GM04504 (cell line): ENCODE measurements at regions not wholly inside any gene's neighbourhood (a gene's known extent, or its start where the extent isn't known, plus 50 kb on each side); places are given as distances from the start of the nearest gene placed in this dataset.

Source experiments
- DNase-seq: peaks from one replicate; pipeline ENCODE4 v3.0.0-alpha.2; 2012; ENCODE audit warnings: low read depth

- DNase-seq, result no peak
Measured at GRCh38 chr3:180341516-180341915, 260.4 kb upstream of the TTC14 start.

GRCh38 chr3:180351601-180352000 is 250.4 kb upstream of the TTC14 start:
- DNase-seq, result no peak

GRCh38 chr3:180352261-180352660 is 249.7 kb upstream of the TTC14 start:
- no peak for DNase-seq

- DNase-seq, result no peak
Measured at GRCh38 chr3:180354214-180354613, 247.7 kb upstream of the TTC14 start.

GRCh38 chr3:180358179-180358578 is 243.8 kb upstream of the TTC14 start:
- no peak for DNase-seq

GRCh38 chr3:180359061-180359952 is 242.7 kb upstream of the TTC14 start:
- no peak for DNase-seq

- no peak for DNase-seq
Measured at GRCh38 chr3:180359953-180360279, 242.0 kb upstream of the TTC14 start.

- no peak for DNase-seq
Measured at GRCh38 chr3:180362081-180362480, 239.9 kb upstream of the TTC14 start.

- no peak for DNase-seq
Measured at GRCh38 chr3:180375831-180376230, 226.1 kb upstream of the TTC14 start.

- no peak for DNase-seq
Measured at GRCh38 chr3:180378496-180378895, 223.5 kb upstream of the TTC14 start.

GRCh38 chr3:180382638-180383180 is 219.3 kb upstream of the TTC14 start:
- DNase-seq, result no peak

GRCh38 chr3:180383332-180384020 is 218.5 kb upstream of the TTC14 start:
- DNase-seq, result no peak

GRCh38 chr3:180390313-180390712 is 211.7 kb upstream of the TTC14 start:
- DNase-seq, result no peak

- no peak for DNase-seq
Measured at GRCh38 chr3:180391001-180391400, 211.0 kb upstream of the TTC14 start.

GRCh38 chr3:180401226-180401625 is 200.7 kb upstream of the TTC14 start:
- no peak for DNase-seq

- DNase-seq, result no peak
Measured at GRCh38 chr3:180402471-180403073, 199.4 kb upstream of the TTC14 start.

- no peak for DNase-seq
Measured at GRCh38 chr3:180403156-180403555, 198.8 kb upstream of the TTC14 start.

- DNase-seq, result no peak
Measured at GRCh38 chr3:180408654-180409053, 193.3 kb upstream of the TTC14 start.

GRCh38 chr3:180409170-180409569 is 192.8 kb upstream of the TTC14 start:
- DNase-seq, result no peak

GRCh38 chr3:180409883-180410282 is 192.1 kb upstream of the TTC14 start:
- no peak for DNase-seq

GRCh38 chr3:180414157-180414556 is 187.8 kb upstream of the TTC14 start:
- no peak for DNase-seq

GRCh38 chr3:180416111-180416594 is 185.8 kb upstream of the TTC14 start:
- no peak for DNase-seq

GRCh38 chr3:180417241-180417640 is 184.7 kb upstream of the TTC14 start:
- DNase-seq, result no peak
